ENCODE measurements at regions not wholly inside any gene's neighbourhood (a gene's known extent, or its start where the extent isn't known, plus 50 kb on each side); places are given as distances from the start of the nearest gene placed in this dataset.

GRCh38 chr3:103341078-103341606 lies 906.3 kb downstream of the ZPLD1 start:
- TF ChIP-seq CTCF (IDR thresholded peaks at IDR 0.05) (no peak), POLR2A (IDR thresholded peaks at IDR 0.05; ENCODE audit: low read depth) (no peak), POLR2AphosphoS5 (IDR thresholded peaks at IDR 0.05) (no peak)
